GM10266 (cell line): ENCODE measurements at regions not wholly inside any gene's neighbourhood (a gene's known extent, or its start where the extent isn't known, plus 50 kb on each side); places are given as distances from the start of the nearest gene placed in this dataset.

Source experiments
- DNase-seq: peaks from one replicate; pipeline ENCODE4 v3.0.0; 2012; ENCODE audit errors: extremely low spot score
- CTCF ChIP-seq: IDR thresholded peaks from 2 replicates; pipeline ENCODE4 v1.5.1; 2012; ENCODE audit warnings: mild to moderate bottlenecking, low read depth; ENCODE audit not compliant: control insufficient read depth, insufficient read depth; ENCODE audit errors: missing control alignments

DNA sequence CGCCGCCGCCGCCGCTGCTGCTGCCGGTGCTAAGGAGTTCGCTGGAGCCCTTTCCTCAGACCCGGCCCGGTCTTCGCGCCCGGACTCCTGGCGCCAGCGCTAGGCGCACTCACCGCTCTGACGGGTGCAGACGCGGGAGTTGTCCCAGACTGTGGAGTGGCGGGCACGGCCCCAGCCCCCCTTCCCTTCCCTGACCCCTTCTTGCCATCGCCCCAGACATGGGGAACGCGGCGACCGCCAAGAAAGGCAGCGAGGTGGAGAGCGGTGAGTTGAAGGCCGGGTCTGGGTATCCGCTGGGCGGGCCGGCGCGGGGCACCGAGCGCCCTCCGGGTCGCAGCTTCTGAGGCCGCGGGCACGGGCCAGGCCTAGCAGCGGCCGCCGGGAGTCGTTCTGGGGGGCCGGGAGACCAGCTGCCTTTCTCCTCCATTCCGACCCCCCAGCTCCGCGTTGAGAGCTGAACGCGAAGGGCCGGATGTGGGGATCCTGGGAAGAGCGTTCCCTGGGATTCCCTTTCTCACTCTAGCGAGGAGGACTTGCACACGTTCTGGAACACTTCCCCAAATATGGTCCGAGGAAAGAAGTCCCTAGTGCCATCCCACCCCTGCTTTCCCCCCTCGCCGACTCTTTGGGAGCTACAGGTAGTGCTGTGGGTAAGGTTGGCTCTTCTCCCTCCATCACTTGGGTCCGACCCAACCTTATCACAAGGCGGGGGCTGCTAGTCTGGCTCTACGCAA, 65.8 kb upstream of the PRKACB start:
- peak; percentile 31 for DNase-seq
- TF ChIP-seq CTCF = no peak

GRCh38 chr1:84077476-84078107, 66.5 kb upstream of the PRKACB start:
- peak; percentile 94 for DNase-seq

DNA sequence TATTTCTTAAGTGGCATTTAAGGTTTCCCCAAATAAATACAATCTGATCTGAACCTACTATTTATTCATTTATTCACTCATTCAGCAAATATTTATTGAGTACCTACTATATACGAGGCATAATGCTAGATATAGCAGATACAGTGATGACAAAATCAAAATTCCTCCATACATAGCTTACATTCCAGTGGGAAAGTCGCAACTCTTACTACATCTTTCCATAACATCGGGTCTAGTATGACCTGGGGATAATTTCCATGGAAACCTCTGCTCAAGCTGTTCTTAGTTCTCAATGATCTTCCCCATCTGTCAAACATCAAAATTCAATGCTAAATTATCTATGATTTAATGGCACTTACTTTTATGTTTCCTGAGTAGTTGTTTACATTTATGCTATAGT, 70.8 kb upstream of the PRKACB start:
- TF ChIP-seq CTCF = no peak

More at GRCh38 chr1:84077476-84078107, 66.5 kb upstream of the PRKACB start:
- no peak for TF ChIP-seq CTCF

GRCh38 chr1:84069236-84069845, 70.4 kb upstream of the TTLL7 start:
- DNase-seq = no peak
- TF ChIP-seq CTCF = no peak

More for the DNA sequence above, 70.8 kb upstream of the PRKACB start:
- DNase-seq = no peak

DNA sequence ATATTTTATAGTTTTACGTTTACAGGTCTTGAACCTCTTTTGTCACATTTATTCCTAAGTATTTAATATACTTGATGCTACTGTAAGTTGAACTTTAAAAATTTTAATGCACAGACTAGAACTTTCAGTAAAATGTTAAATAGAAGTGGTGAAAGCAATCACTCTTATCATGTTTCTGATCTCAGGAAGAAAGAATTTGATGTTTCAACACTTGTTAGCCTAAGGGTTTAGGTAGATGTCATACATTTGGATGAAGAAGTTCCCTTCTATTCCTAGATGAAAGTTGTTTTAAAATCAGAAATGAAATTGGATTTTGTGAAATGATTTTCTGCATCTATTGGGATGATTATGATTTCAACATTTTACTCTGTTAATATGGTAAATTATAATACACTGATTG, 63.6 kb upstream of the TTLL7 start:
- no peak for DNase-seq
- no peak for TF ChIP-seq CTCF

DNA sequence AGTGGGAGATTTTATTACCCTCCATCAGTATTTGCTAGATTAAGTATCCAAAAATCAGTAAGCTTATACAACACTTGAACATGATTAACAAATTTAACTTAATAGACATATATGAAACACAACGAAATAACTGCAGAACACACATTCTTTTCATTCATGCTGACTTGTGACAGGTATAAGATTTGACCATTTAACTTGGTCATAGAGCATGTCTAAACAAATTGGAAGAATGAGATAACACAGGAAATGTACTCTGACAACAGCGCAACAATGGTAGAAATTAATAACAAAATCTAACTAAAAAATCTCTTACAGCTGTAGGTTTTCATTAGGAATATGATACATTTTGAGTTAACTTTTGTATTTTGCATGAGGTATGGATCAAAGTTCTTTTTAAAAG, 62.4 kb upstream of the TTLL7 start:
- no peak for TF ChIP-seq CTCF
- DNase-seq = no peak

DNA sequence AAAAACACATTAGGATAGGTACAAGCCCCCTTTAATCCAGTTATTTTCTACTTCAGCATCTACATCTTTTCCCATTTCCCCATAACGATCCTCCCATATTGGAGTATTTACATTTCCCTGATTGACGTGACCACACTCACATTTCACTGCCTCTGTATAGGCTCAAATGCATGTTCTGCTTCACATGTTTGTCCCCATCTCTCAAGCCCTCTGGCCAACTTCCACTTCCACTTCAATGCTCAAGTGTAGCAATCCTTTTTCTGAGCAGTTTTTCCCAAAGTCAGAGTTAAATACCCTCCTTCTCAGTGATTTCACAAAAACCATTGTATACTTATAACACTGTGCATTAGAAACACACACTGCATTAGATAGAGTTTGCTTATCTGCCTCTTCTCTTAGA, 61.8 kb upstream of the TTLL7 start:
- no peak for DNase-seq
- no peak for TF ChIP-seq CTCF
